Ecto neural progenitor cell (in vitro differentiated cells): ENCODE measurements at regions not wholly inside any gene's neighbourhood (a gene's known extent, or its start where the extent isn't known, plus 50 kb on each side); places are given as distances from the start of the nearest gene placed in this dataset.
"Not testable (repeated sequence)": the region's sequence is repeated elsewhere in the genome, so short reads cannot be mapped to it uniquely, and the experiment has no call there.

Source experiments
- DNase-seq: peaks from one replicate; pipeline ENCODE4 v3.0.0-alpha.2; 2018; ENCODE audit warnings: low spot score

- no peak for DNase-seq
Measured at GRCh38 chr18:72991379-72991778, 123.6 kb upstream of the NETO1 start.

GRCh38 chr18:72987570-72987969 lies 119.8 kb upstream of the NETO1 start:
- DNase-seq, result not testable (repeated sequence)

GRCh38 chr18:72986103-72986502 lies 118.3 kb upstream of the NETO1 start:
- DNase-seq, result no peak

GRCh38 chr18:72985686-72986085 lies 117.9 kb upstream of the NETO1 start:
- no peak for DNase-seq

GRCh38 chr18:72984290-72984689 lies 116.5 kb upstream of the NETO1 start:
- DNase-seq, result no peak

GRCh38 chr18:72973841-72974240 lies 106.1 kb upstream of the NETO1 start:
- DNase-seq, result no peak

GRCh38 chr18:72965616-72966015 lies 97.8 kb upstream of the NETO1 start:
- no peak for DNase-seq

GRCh38 chr18:72958195-72958594 lies 90.4 kb upstream of the NETO1 start:
- DNase-seq, result not testable (repeated sequence)

- no peak for DNase-seq
Measured at GRCh38 chr18:72948439-72948838, 80.7 kb upstream of the NETO1 start.

- DNase-seq, result no peak
Measured at GRCh38 chr18:72942766-72943165, 75.0 kb upstream of the NETO1 start.

- no peak for DNase-seq
Measured at GRCh38 chr18:72940986-72941385, 73.2 kb upstream of the NETO1 start.

- no peak for DNase-seq
Measured at GRCh38 chr18:72940509-72940908, 72.7 kb upstream of the NETO1 start.

GRCh38 chr18:72935744-72936143 lies 68.0 kb upstream of the NETO1 start:
- DNase-seq, result no peak

- no peak for DNase-seq
Measured at GRCh38 chr18:72922895-72923294, 55.1 kb upstream of the NETO1 start.
